Esophagus muscularis mucosa (tissue), 4 donors: ENCODE measurements at regions not wholly inside any gene's neighbourhood (a gene's known extent, or its start where the extent isn't known, plus 50 kb on each side); places are given as distances from the start of the nearest gene placed in this dataset.

Experiments used
- EP300 ChIP-seq: sonication (generic); formaldehyde crosslinking; IDR thresholded peaks from one replicate; pipeline ENCODE4 v1.6.1; 2017; ENCODE audit warnings: antibody characterized with exemption
- POLR2A ChIP-seq: fragments of 450-650 bp; IDR thresholded peaks from one replicate; pipeline ENCODE4 v1.6.1; 2017; ENCODE audit warnings: antibody characterized with exemption, moderate library complexity, mild to moderate bottlenecking, low read depth
- POLR2AphosphoS5 ChIP-seq, 2 donors: sonication (generic); formaldehyde crosslinking; IDR thresholded peaks; one replicate each; pipeline ENCODE4 v1.6.1; 2017; ENCODE audit warnings: antibody characterized with exemption in 2 of 2
- TF ChIP-seq, protein P1 (sequence below), 3 experiments: fragments of 200-600 bp in 2 of 3; fragments of 450-650 bp in 1 of 3; sonication (generic) in 2 of 3; IDR thresholded peaks; one replicate each; pipeline ENCODE4 v1.5.1; 2017 to 2019; ENCODE audit warnings: antibody characterized with exemption in 3 of 3, mild to moderate bottlenecking in 2 of 3, moderate library complexity in 1 of 3

DNA sequence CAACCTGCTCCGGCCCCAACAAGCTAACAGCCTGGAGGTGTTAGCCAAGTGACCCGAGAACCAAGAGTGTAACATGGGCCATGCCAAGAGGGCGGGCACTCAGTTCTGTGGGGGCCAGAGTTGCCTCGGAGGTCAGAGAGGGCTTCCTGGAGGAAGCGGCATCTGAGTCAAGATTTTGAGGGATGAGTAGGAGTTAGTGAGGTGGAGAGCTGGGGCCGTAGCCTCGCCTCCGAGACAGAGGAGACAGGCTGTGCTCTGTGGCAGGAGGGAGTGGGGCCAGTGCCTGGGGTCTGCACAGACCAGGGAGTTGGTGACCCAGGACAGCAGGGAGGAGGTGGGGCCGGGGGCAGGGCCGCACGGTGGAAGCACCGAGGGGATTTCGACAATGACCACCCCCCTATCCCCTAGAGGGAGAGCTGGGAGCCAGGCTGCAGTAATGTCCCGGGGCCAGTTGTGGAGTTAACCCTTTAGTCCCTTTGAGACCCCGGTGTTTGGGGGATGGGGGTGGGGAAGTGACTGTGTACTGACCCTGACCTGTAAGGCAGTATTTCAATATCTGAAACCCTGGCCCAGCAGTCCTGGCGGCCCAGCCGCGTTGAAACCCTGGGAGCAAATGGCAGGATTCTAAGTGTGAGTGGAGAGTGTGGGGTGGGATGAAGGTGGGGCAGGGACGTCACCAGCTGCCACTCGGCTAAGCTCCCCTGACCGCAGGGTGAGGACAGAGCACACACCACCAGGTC is 148.7 kb upstream of the COL5A1 start:
- TF ChIP-seq, protein P1, sequence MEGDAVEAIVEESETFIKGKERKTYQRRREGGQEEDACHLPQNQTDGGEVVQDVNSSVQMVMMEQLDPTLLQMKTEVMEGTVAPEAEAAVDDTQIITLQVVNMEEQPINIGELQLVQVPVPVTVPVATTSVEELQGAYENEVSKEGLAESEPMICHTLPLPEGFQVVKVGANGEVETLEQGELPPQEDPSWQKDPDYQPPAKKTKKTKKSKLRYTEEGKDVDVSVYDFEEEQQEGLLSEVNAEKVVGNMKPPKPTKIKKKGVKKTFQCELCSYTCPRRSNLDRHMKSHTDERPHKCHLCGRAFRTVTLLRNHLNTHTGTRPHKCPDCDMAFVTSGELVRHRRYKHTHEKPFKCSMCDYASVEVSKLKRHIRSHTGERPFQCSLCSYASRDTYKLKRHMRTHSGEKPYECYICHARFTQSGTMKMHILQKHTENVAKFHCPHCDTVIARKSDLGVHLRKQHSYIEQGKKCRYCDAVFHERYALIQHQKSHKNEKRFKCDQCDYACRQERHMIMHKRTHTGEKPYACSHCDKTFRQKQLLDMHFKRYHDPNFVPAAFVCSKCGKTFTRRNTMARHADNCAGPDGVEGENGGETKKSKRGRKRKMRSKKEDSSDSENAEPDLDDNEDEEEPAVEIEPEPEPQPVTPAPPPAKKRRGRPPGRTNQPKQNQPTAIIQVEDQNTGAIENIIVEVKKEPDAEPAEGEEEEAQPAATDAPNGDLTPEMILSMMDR (IDR thresholded peaks at IDR 0.05) = no peak
- TF ChIP-seq EP300 = no peak
- TF ChIP-seq POLR2A = no peak
- TF ChIP-seq POLR2AphosphoS5 (IDR thresholded peaks at IDR 0.05) = no peak
